ENCODE measurements at regions not wholly inside any gene's neighbourhood (a gene's known extent, or its start where the extent isn't known, plus 50 kb on each side); places are given as distances from the start of the nearest gene placed in this dataset.

GRCh38 chr13:83311886-83312577, 570.2 kb downstream of the SLITRK1 start:
- DNase-seq: no peak

DNA sequence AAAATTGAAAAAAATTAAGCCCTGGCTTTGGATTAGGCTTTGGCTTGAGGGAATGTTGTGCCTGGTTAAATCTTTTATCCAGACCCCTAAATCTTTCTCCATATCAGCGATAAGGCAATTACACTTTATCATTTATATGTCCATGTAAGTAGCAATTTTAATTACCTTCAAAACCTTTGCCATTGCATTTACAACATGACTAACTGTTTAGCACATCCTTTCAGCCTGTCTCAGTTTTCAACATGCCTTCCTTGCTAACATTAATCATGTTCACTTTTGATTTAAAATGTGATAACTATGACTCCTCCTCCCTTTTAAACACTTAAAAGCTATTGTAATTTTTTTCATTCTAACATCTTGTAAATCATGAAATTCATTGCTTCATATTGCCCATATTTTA, 583.7 kb downstream of the SLITRK1 start:
- no peak for DNase-seq

GRCh38 chr13:83297586-83298290, 584.5 kb downstream of the SLITRK1 start:
- no peak for DNase-seq

DNA sequence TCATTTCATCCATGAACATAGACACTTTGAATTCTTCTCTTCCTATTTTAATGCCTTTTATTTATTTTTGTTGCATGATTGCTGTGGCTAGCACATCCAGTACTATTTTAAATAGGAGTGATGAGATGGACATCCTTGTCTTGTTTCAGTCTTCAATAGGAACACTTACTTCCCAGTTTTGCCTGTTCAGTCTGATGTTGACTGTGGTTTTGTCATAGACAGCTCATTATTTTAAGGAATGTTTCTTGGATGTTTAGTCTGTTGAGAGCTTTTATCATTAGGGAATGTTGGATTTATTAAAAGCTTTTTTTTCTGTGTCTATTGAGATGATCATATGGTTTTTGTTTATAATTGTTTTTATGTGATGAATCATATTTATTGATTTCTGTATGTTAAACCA, 586.6 kb downstream of the SLITRK1 start:
- no peak for DNase-seq

- peak; percentile 58 for DNase-seq
These were observed 595.5 kb downstream of the SLITRK1 start for GRCh38 chr13:83286737-83287136.

DNA sequence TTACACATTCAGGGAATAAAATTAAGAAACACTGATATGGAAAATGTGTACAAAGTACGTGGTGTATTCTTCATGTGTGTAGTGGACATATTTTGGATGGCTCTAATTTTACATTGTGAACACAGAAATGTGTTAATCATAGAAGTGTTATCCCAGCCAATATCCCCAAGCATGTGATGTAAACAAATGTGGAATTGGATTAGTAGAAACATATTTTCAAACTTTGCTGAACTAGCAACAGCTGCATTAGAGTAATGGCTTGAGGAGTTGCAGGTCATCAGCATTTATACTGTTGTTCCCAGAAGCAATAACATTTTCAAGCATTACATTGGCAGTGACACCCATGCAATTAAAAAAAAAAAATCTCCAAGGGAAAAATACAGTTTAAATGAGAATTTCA, 600.6 kb downstream of the SLITRK1 start:
- no peak for DNase-seq

GRCh38 chr13:83274679-83275078, 607.6 kb downstream of the SLITRK1 start:
- no peak for DNase-seq

- no peak for DNase-seq
These were observed 609.5 kb downstream of the SLITRK1 start for GRCh38 chr13:83272652-83273240.

GRCh38 chr13:83272076-83272475, 610.2 kb downstream of the SLITRK1 start:
- no peak for DNase-seq

DNA sequence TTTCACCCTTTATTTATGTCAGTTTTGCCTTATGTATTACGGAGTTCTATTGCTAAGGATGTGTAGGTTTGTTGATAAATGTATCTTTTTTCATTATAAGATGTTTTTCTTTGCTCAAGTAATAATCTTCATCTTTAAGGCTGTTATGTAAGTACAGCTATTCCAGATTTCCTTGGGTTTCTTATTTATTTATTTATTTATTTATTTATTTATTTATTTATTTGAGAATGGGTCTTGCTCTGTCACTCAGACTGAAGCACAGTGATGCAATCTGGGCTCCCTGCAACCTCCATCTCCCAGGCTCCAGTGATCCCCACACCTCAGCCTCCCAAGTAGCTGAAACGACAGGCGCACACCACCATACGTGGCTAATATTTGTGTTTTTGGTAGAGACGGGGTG, 617.0 kb downstream of the SLITRK1 start:
- no peak for DNase-seq

DNA sequence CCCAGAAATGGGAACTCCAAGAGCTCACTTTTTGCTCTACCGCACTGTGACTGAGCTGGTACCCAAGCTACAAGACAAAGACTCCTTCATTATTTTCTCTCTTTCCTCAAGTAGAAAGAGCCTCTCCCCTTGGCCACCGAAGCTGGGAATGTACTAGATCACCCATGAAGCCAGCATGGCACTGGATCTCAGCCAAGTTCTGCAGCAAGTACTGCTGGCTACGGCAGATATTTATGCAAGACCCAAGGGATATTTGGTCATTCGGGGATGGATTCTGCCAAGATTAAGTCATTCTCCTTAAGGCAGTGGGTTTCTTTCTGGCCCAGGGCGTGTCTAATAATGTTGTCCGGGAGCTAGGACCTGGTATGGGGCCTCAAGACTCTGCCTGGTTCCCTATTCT, 633.5 kb downstream of the SLITRK1 start:
- no peak for DNase-seq

GRCh38 chr13:83232626-83233025, 649.6 kb downstream of the SLITRK1 start:
- no peak for DNase-seq

DNA sequence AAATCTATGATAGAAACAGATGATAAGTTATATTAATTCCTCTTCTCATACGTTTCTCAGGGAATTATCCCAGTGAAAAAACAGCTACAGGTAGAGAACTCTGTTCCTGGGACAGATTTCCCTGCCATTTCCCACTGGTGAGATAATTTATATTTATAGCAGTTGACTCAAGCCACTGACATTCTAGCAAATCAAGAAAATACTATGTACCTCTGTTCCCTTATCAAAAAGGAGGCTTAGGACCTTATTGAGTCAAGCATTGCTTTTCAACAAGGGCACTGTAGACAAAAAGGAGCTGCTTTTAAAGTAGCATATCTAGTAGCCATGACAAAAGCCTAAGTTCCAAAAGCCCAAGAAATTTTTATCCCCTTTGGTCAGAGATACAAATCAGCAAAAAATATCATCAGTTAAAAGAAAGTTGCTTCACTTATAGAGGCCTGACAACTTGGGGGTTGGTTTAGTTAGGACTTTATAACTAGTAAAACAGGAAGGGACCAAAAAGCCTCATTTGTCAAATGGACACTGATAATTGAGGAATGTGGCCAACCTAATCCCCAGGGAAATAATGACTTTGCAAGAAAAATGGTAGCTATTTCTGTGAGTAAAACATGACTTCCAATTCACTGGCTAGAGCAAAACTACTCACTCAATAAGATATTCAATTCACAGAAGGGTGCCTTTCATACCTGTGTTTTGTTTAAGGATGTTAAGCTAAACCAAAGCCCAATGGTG, 652.5 kb downstream of the SLITRK1 start:
- DNase-seq: no peak

DNA sequence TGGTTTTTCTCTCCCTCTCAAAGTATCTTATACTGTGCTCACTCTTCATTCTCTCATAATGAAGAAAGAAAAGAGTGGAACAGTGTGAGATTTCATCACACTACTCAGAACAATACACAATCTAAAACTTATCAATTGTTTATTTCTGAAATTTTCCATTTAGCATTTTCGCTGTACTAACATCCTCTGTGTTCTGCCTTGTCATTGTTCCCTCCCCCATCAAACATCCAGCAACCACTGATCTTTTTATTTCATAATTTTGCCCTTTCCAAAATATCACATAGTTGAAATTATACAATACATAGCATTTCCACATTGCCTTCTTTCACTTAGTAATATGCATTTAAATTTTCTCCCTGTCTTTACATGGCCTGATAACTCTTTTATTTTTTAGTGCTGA, 658.7 kb downstream of the SLITRK1 start:
- DNase-seq: no peak

- DNase-seq: no peak
These were observed 660.4 kb downstream of the SLITRK1 start for GRCh38 chr13:83221813-83222241.

GRCh38 chr13:83221256-83221655, 661.0 kb downstream of the SLITRK1 start:
- DNase-seq: peak; percentile 60

GRCh38 chr13:83220241-83220640, 662.0 kb downstream of the SLITRK1 start:
- DNase-seq: no peak

GRCh38 chr13:83219832-83220231, 662.4 kb downstream of the SLITRK1 start:
- DNase-seq: no peak

DNA sequence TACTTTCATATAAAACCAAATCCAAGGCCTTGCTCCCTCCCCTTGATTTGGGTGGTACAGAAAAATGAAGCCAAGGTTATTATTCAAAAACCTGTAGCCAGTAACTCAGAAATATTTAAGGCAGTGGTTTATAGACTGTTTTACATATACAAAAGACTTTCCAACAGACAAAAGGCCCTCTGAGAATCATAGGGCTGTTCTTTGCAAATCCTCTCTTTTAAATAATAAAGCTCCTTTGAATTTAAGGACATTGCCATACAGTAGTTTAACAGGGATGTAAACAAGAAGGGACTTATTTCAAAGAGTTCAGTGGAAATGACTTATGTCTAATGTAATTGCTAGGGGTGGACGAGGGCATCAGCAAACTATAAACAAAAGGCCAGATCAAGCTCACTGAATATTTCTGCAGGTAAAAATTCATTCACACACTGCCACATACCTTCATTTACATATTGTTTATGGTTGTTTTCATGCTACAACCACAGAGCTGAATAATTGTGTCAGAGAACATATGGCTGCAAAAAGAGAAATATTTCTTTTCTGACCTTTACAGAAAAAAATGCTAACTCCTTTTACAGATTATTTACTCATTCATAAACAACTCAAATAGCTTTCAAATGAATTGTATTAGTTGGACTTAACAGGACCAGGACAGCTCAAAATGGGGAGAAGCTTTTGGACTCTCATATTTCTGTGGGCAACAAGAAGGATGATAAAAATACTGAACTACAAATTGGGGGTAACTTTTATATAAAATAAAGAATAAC, 665.6 kb downstream of the SLITRK1 start:
- no peak for DNase-seq

DNA sequence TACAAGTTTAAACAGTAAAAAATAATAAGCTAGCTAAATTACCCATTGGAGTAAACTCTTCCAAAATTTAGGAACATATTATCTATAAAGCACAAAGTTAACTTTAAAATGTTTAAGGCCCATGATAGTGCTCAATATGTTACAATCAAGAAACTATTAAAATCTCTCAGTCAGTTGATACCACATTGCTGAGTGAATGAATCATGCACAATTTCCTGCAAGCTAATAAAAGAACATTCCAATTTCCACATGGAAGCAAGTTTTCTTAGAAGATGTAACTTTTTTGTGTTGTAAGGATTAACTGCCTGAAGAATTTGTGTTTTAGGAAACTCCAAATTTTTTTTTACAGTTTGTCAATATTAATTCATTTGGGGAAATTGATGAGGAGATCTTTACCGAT, 666.6 kb downstream of the SLITRK1 start:
- no peak for DNase-seq

DNA sequence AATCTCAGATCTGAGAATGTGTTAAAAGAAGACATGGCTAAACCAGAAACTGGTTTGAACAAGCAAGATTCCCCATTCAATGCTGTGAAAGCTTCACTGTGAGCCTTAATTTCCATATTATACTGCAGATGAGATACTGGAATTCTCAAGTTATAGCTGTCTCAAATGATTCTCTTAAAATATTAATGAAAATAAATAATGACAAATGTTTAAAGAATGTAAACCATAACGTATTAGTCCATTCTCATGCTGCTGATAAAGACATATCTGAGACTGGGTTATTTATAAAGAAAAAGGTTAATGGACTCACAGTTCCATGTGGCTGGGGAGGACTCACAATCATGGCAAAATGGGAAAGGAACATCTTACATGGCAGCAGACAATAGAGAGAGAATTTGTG, 667.8 kb downstream of the SLITRK1 start:
- no peak for DNase-seq

- DNase-seq: no peak
These were observed 671.0 kb downstream of the SLITRK1 start for GRCh38 chr13:83211301-83211700.

- no peak for DNase-seq
These were observed 677.4 kb downstream of the SLITRK1 start for GRCh38 chr13:83204886-83205285.
